WTC11 (cell line): ENCODE measurements at regions not wholly inside any gene's neighbourhood (a gene's known extent, or its start where the extent isn't known, plus 50 kb on each side); places are given as distances from the start of the nearest gene placed in this dataset.

Source experiments
- ATF3 ChIP-seq: sonication (generic); formaldehyde crosslinking; conservative IDR thresholded peaks from 2 replicates; pipeline ENCODE4 v1.8.1; 2022; ENCODE audit warnings: mild to moderate bottlenecking, missing genetic modification reagents
- CREM ChIP-seq: sonication (generic); formaldehyde crosslinking; IDR thresholded peaks from 2 replicates; pipeline ENCODE4 v1.8.1; 2022; ENCODE audit warnings: mild to moderate bottlenecking, missing genetic modification reagents, moderate library complexity
- CTCF ChIP-seq: fragments of 200-600 bp; IDR thresholded peaks from 2 replicates; pipeline ENCODE4 v1.8.0; 2022; ENCODE audit warnings: antibody characterized with exemption
- GABPB1 ChIP-seq: sonication (generic); formaldehyde crosslinking; IDR thresholded peaks from 2 replicates; pipeline ENCODE4 v1.8.1; 2023; ENCODE audit warnings: mild to moderate bottlenecking, missing genetic modification reagents
- NFE2L1 ChIP-seq: sonication (generic); formaldehyde crosslinking; IDR thresholded peaks from 2 replicates; pipeline ENCODE4 v1.8.1; 2023; ENCODE audit warnings: missing genetic modification reagents
- NR1H2 ChIP-seq: sonication (generic); formaldehyde crosslinking; IDR thresholded peaks from 2 replicates; pipeline ENCODE4 v1.9.0; 2021; ENCODE audit warnings: mild to moderate bottlenecking, moderate library complexity, missing genetic modification reagents
- RELA ChIP-seq: sonication (generic); formaldehyde crosslinking; IDR thresholded peaks from 2 replicates; pipeline ENCODE4 v1.8.1; 2022; ENCODE audit warnings: missing genetic modification reagents, mild to moderate bottlenecking, borderline replicate concordance
- USF2 ChIP-seq: sonication (generic); formaldehyde crosslinking; IDR thresholded peaks from 2 replicates; pipeline ENCODE4 v1.8.1; 2023; ENCODE audit warnings: mild to moderate bottlenecking, missing genetic modification reagents, moderate library complexity
- ZBTB21 ChIP-seq: sonication (generic); formaldehyde crosslinking; IDR thresholded peaks from 2 replicates; pipeline ENCODE4 v1.8.1; 2023; ENCODE audit warnings: mild to moderate bottlenecking, missing genetic modification reagents, borderline replicate concordance
- ZNF281 ChIP-seq: sonication (generic); formaldehyde crosslinking; IDR thresholded peaks from 2 replicates; pipeline ENCODE4 v1.8.0; 2023; ENCODE audit warnings: mild to moderate bottlenecking, missing genetic modification reagents

- TF ChIP-seq CTCF (no peak), ZBTB21 (CRISPR knock-in tag) (no peak), ZNF281 (CRISPR knock-in tag) (no peak), CREM (CRISPR knock-in tag) (no peak), ATF3 (CRISPR knock-in tag) (no peak), NFE2L1 (CRISPR knock-in tag) (no peak), GABPB1 (CRISPR knock-in tag) (no peak), NR1H2 (no peak), USF2 (CRISPR knock-in tag) (no peak), RELA (CRISPR knock-in tag) (no peak)
These were observed 217.0 kb downstream of the S1PR1 start for GRCh38 chr1:101453844-101454243.
